ENCODE measurements at regions not wholly inside any gene's neighbourhood (a gene's known extent, or its start where the extent isn't known, plus 50 kb on each side); places are given as distances from the start of the nearest gene placed in this dataset.

DNA sequence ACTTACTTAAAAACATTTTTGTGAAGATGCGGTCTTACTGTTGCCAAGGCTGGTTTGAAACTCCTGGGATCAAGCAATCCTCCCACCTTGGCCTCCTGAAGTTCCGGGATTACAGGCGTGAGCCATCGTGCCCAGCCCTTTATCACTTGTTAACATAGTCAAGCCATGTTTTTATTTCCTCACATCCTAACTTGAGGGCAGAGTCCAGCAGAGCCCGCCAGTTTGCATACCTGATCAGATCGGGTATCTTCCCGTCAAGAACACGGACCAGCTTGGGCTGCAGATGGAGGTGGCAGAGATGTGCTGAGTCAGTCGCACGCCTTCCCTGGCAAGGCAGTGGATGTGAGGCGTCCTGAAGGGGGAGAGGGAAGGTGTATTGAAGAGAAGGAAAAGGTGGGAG lies 447.3 kb upstream of the USP9Y start:
- TF ChIP-seq, protein P1, sequence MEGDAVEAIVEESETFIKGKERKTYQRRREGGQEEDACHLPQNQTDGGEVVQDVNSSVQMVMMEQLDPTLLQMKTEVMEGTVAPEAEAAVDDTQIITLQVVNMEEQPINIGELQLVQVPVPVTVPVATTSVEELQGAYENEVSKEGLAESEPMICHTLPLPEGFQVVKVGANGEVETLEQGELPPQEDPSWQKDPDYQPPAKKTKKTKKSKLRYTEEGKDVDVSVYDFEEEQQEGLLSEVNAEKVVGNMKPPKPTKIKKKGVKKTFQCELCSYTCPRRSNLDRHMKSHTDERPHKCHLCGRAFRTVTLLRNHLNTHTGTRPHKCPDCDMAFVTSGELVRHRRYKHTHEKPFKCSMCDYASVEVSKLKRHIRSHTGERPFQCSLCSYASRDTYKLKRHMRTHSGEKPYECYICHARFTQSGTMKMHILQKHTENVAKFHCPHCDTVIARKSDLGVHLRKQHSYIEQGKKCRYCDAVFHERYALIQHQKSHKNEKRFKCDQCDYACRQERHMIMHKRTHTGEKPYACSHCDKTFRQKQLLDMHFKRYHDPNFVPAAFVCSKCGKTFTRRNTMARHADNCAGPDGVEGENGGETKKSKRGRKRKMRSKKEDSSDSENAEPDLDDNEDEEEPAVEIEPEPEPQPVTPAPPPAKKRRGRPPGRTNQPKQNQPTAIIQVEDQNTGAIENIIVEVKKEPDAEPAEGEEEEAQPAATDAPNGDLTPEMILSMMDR (IDR thresholded peaks at IDR 0.05; ENCODE audit: borderline replicate concordance, extremely low read depth, low read length, poor library complexity, severe bottlenecking) = no peak
- no peak for TF ChIP-seq EZH2 (IDR thresholded peaks at IDR 0.05; ENCODE audit: borderline replicate concordance, low read depth, low read length, severe bottlenecking)
